Breast epithelium (tissue), 3 donors: ENCODE measurements at regions not wholly inside any gene's neighbourhood (a gene's known extent, or its start where the extent isn't known, plus 50 kb on each side); places are given as distances from the start of the nearest gene placed in this dataset.

Source experiments
- POLR2A ChIP-seq: fragments of 450-650 bp; IDR thresholded peaks from one replicate; pipeline ENCODE4 v1.6.1; 2016; ENCODE audit warnings: antibody characterized with exemption, mild to moderate bottlenecking, moderate library complexity
- TF ChIP-seq, protein P1 (sequence below), 3 donors: fragments of 450-650 bp; IDR thresholded peaks; one replicate each; pipeline ENCODE4 v1.5.1; 2016 to 2017; ENCODE audit warnings: antibody characterized with exemption in 3 of 3, mild to moderate bottlenecking in 3 of 3, moderate library complexity in 3 of 3

DNA sequence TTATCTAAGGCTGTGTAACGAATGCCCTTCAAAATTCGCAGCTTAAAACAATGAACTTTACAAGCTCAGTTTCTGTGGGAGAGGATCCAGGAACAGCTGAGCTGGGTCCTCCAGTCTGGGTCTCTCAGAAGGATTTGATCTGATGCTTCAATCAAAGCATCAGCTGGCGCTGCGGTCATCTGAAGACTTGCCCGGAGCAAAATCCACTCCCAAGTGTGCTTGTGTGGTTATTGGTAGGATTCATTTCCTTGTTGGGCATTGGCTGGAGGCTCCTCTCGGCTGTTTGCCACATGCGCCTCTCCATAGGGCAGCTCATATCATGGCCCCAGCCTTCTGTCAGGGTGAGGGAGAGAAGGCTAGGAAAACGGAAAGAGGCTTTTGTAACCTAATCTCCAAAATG, 269.3 kb upstream of the CHD6 start:
- TF ChIP-seq, protein P1, sequence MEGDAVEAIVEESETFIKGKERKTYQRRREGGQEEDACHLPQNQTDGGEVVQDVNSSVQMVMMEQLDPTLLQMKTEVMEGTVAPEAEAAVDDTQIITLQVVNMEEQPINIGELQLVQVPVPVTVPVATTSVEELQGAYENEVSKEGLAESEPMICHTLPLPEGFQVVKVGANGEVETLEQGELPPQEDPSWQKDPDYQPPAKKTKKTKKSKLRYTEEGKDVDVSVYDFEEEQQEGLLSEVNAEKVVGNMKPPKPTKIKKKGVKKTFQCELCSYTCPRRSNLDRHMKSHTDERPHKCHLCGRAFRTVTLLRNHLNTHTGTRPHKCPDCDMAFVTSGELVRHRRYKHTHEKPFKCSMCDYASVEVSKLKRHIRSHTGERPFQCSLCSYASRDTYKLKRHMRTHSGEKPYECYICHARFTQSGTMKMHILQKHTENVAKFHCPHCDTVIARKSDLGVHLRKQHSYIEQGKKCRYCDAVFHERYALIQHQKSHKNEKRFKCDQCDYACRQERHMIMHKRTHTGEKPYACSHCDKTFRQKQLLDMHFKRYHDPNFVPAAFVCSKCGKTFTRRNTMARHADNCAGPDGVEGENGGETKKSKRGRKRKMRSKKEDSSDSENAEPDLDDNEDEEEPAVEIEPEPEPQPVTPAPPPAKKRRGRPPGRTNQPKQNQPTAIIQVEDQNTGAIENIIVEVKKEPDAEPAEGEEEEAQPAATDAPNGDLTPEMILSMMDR (IDR thresholded peaks at IDR 0.05) = no peak
- TF ChIP-seq POLR2A = no peak
